Upper lobe of left lung (tissue), 4 donors: ENCODE measurements at regions not wholly inside any gene's neighbourhood (a gene's known extent, or its start where the extent isn't known, plus 50 kb on each side); places are given as distances from the start of the nearest gene placed in this dataset.

Experiments used
- POLR2A ChIP-seq, 4 donors: fragments of 450-650 bp; IDR thresholded peaks; one replicate each; pipeline ENCODE4 v1.5.1; 2016 to 2017; ENCODE audit warnings: antibody characterized with exemption in 4 of 4, mild to moderate bottlenecking in 2 of 4
- POLR2AphosphoS5 ChIP-seq, 2 donors: sonication (generic); formaldehyde crosslinking; IDR thresholded peaks; one replicate each; pipeline ENCODE4 v1.5.1; 2017; ENCODE audit warnings: antibody characterized with exemption in 2 of 2
- TF ChIP-seq, protein P1 (sequence below), 6 experiments: fragments of 450-650 bp in 4 of 6; fragments of 200-600 bp in 2 of 6; sonication (generic) in 2 of 6; IDR thresholded peaks; one replicate each; pipeline ENCODE4 v1.5.1; 2016 to 2019; ENCODE audit warnings: antibody characterized with exemption in 6 of 6

DNA sequence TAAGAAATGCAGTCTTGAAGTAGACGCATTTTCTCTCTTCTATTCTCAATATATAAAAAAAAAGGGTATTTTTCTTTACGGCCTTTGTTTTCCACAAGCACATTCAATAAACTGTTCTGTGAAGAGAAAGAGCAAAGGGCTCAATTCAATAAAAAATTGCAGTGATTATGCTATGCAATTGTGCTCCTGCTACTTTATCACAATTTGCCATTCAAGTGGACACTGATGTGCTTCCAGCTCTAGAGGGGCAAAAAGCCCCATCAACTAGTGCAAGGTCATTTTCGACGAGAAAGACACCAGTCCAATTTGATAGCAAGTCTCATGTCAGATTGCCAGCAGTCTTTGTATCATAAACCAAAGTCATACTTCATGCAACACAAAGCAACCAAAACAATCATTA is 82.6 kb upstream of the THSD7A start:
- TF ChIP-seq, protein P1, sequence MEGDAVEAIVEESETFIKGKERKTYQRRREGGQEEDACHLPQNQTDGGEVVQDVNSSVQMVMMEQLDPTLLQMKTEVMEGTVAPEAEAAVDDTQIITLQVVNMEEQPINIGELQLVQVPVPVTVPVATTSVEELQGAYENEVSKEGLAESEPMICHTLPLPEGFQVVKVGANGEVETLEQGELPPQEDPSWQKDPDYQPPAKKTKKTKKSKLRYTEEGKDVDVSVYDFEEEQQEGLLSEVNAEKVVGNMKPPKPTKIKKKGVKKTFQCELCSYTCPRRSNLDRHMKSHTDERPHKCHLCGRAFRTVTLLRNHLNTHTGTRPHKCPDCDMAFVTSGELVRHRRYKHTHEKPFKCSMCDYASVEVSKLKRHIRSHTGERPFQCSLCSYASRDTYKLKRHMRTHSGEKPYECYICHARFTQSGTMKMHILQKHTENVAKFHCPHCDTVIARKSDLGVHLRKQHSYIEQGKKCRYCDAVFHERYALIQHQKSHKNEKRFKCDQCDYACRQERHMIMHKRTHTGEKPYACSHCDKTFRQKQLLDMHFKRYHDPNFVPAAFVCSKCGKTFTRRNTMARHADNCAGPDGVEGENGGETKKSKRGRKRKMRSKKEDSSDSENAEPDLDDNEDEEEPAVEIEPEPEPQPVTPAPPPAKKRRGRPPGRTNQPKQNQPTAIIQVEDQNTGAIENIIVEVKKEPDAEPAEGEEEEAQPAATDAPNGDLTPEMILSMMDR (IDR thresholded peaks at IDR 0.05), result no peak
- TF ChIP-seq POLR2A (IDR thresholded peaks at IDR 0.05), result no peak
- TF ChIP-seq POLR2AphosphoS5 (IDR thresholded peaks at IDR 0.05), result no peak
